Prostate gland (tissue), 2 donors: ENCODE measurements at regions not wholly inside any gene's neighbourhood (a gene's known extent, or its start where the extent isn't known, plus 50 kb on each side); places are given as distances from the start of the nearest gene placed in this dataset.
A peak's percentile ranks its signal among the peaks of the same experiment; 100 is the strongest.

Experiments used
- DNase-seq: peaks from one replicate; pipeline ENCODE4 v3.0.0-alpha.2; 2019; ENCODE audit warnings: low spot score
- H3K27ac ChIP-seq, 2 donors: fragments of 200-600 bp; sonication (generic); 2 replicates each; pipeline ENCODE4 v1.5.1; 2017 to 2019
- H3K27me3 ChIP-seq: fragments of 200-600 bp; sonication (generic); replicated peaks from 2 replicates; pipeline ENCODE4 v1.5.1; 2019; ENCODE audit not compliant: insufficient read depth
- H3K36me3 ChIP-seq, 2 donors: fragments of 200-600 bp; sonication (generic); 1 replicate in 1 of 2; 2 replicates in 1 of 2; pipeline versions ENCODE4 v1.5.1 to v1.8.1; 2017 to 2019
- H3K4me1 ChIP-seq: fragments of 200-600 bp; sonication (generic); replicated peaks from 2 replicates; pipeline ENCODE4 v1.5.1; 2019
- H3K4me3 ChIP-seq, 2 donors: fragments of 200-600 bp; sonication (generic); 2 replicates each; pipeline ENCODE4 v1.5.1; 2017 to 2019
- H3K9me3 ChIP-seq: fragments of 200-600 bp; sonication (generic); 2 replicates; pipeline ENCODE4 v1.5.1; 2017
- CTCF ChIP-seq, 4 experiments: fragments of 200-600 bp in 2 of 4; fragments of 450-650 bp in 2 of 4; sonication (generic) in 2 of 4; IDR thresholded peaks; 1 replicate in 3 of 4; 2 replicates in 1 of 4; pipeline ENCODE4 v1.5.1; 2016 to 2019; ENCODE audit warnings: antibody characterized with exemption in 4 of 4, mild to moderate bottlenecking in 2 of 4, moderate library complexity in 2 of 4
- POLR2A ChIP-seq: fragments of 450-650 bp; IDR thresholded peaks from one replicate; pipeline ENCODE4 v1.6.1; 2016; ENCODE audit warnings: antibody characterized with exemption, mild to moderate bottlenecking
- POLR2AphosphoS5 ChIP-seq: sonication (generic); formaldehyde crosslinking; IDR thresholded peaks from one replicate; pipeline ENCODE4 v1.6.1; 2017; ENCODE audit warnings: antibody characterized with exemption
- WGBS: methylation state at CpG from one replicate; pipeline ENCODE4 v1.1.5; 2018; 5-methylcytosine and 5-hydroxymethylcytosine counted together
- intact Hi-C: fragments of 100-400 bp; cut with DNase I; formaldehyde crosslinking; loops from one replicate; pipeline ENCODE4 v1.14.2; 2022

- WGBS, result 28% methylated on average over 3 of the region's 3 CpGs
Observed at GRCh38 chrX:150036641-150037040, 98.3 kb upstream of the EOLA2 start.

GRCh38 chrX:150037041-150037440, 98.8 kb upstream of the EOLA2 start:
- Histone ChIP-seq H3K4me3 (no peak overlapping the region), H3K27ac (no peak overlapping the region), H3K36me3 (no peaks in the 10 kb centered on the region), H3K27me3 (no peaks in the 10 kb centered on the region), H3K4me1 (no peaks in the 10 kb centered on the region), H3K9me3 (no peaks in the 10 kb centered on the region)
- intact Hi-C loops, result no loop called here
- TF ChIP-seq POLR2AphosphoS5, result no peak
- TF ChIP-seq POLR2A, result no peak
- TF ChIP-seq CTCF (IDR thresholded peaks at IDR 0.05), result no peak
- no peak for DNase-seq
- WGBS, result 41% methylated on average over 2 of the region's 2 CpGs

More at GRCh38 chrX:150036641-150037040, 98.3 kb upstream of the EOLA2 start:
- no peaks in the 10 kb centered on the region for H3K4me1 ChIP-seq
- no peak overlapping the region for H3K27ac ChIP-seq
- TF ChIP-seq CTCF (IDR thresholded peaks at IDR 0.05) (no peak), POLR2A (no peak), POLR2AphosphoS5 (no peak)
- H3K4me3 ChIP-seq, result no peak overlapping the region
- intact Hi-C loops, result no loop called here
- H3K27me3 ChIP-seq, result no peaks in the 10 kb centered on the region
- no peaks in the 10 kb centered on the region for H3K36me3 ChIP-seq
- H3K9me3 ChIP-seq, result no peaks in the 10 kb centered on the region
- DNase-seq, result no peak

GRCh38 chrX:150038315-150038714, 100.0 kb upstream of the EOLA2 start:
- Histone ChIP-seq H3K4me1 (no peaks in the 10 kb centered on the region), H3K9me3 (no peaks in the 10 kb centered on the region), H3K4me3 (no peak overlapping the region), H3K27me3 (no peaks in the 10 kb centered on the region), H3K27ac (no peak overlapping the region), H3K36me3 (no peaks in the 10 kb centered on the region)
- TF ChIP-seq POLR2AphosphoS5, result no peak
- no peak for TF ChIP-seq POLR2A
- no peak for TF ChIP-seq CTCF (IDR thresholded peaks at IDR 0.05)
- WGBS, result 93% methylated on average over 3 of the region's 3 CpGs
- intact Hi-C loops, result no loop called here
- no peak for DNase-seq

GRCh38 chrX:150038986-150039599, 100.8 kb upstream of the EOLA2 start:
- 90% methylated on average over 1 of the region's 1 CpG for WGBS
- H3K27me3 ChIP-seq, result no peaks in the 10 kb centered on the region
- no peaks in the 10 kb centered on the region for H3K36me3 ChIP-seq
- H3K4me3 ChIP-seq, result no peak overlapping the region
- no peaks in the 10 kb centered on the region for H3K9me3 ChIP-seq
- intact Hi-C loops, result no loop called here
- H3K4me1 ChIP-seq, result no peaks in the 10 kb centered on the region
- DNase-seq, result no peak
- no peak overlapping the region for H3K27ac ChIP-seq
- no peak for TF ChIP-seq CTCF (IDR thresholded peaks at IDR 0.05)
- TF ChIP-seq POLR2AphosphoS5, result no peak
- TF ChIP-seq POLR2A, result no peak

GRCh38 chrX:150041208-150041607, 102.9 kb upstream of the EOLA2 start:
- WGBS, result 60% methylated on average over 2 of the region's 2 CpGs
- no peaks in the 10 kb centered on the region for H3K27me3 ChIP-seq

More at GRCh38 chrX:150041208-150041607, 102.9 kb upstream of the EOLA2 start:
- intact Hi-C loops, result no loop called here
- Histone ChIP-seq H3K27ac (no peak overlapping the region), H3K4me3 (no peak overlapping the region), H3K9me3 (no peaks in the 10 kb centered on the region), H3K4me1 (no peaks in the 10 kb centered on the region), H3K36me3 (no peaks in the 10 kb centered on the region)
- TF ChIP-seq CTCF (IDR thresholded peaks at IDR 0.05), result no peak
- peak; percentile 39 for TF ChIP-seq POLR2AphosphoS5
- DNase-seq, result no peak
